Activated CD8-positive, alpha-beta T cell treated with anti-CD3 and anti-CD28 coated beads for 36 hours (primary cell): ENCODE measurements at regions not wholly inside any gene's neighbourhood (a gene's known extent, or its start where the extent isn't known, plus 50 kb on each side); places are given as distances from the start of the nearest gene placed in this dataset.

Experiments used
- ATAC-seq: fragments of 200-7000 bp; cut with Tn5 transposase; one replicate; pipeline ENCODE4 v1.10.0; 2021; ENCODE audit warnings: mild to moderate bottlenecking, moderate library complexity
- CTCF ChIA-PET: fragments of 350-600 bp; sonication (Branson Sonifier 250); formaldehyde crosslinking; loops from one replicate; lab custom pipeline; 2021; ENCODE audit warnings: antibody characterized with exemption; lab: Charles Lee
- POLR2A ChIA-PET: fragments of 350-600 bp; sonication (Branson Sonifier 250); formaldehyde crosslinking; loops from one replicate; lab custom pipeline; 2021; ENCODE audit warnings: antibody characterized with exemption; lab: Charles Lee
- DNase-seq: peaks from one replicate; pipeline ENCODE4 v3.0.0-alpha.2; 2020
- H3K27ac Mint-ChIP-seq: one replicate; pipeline ENCODE4 v1.8.0; 2021; ENCODE audit warnings: mild to moderate bottlenecking, mixed read lengths
- H3K27me3 Mint-ChIP-seq: one replicate; pipeline ENCODE4 v1.8.0; 2021; ENCODE audit warnings: mixed read lengths
- H3K36me3 Mint-ChIP-seq: one replicate; pipeline ENCODE4 v1.8.0; 2021; ENCODE audit warnings: low read depth, mixed read lengths
- H3K4me1 Mint-ChIP-seq: one replicate; pipeline ENCODE4 v1.8.0; 2021; ENCODE audit warnings: low read depth, mixed read lengths
- H3K4me3 Mint-ChIP-seq: one replicate; pipeline ENCODE4 v1.8.0; 2021; ENCODE audit warnings: mild to moderate bottlenecking, moderate library complexity, mixed read lengths
- H3K9me3 Mint-ChIP-seq: one replicate; pipeline ENCODE4 v1.8.0; 2021; ENCODE audit warnings: mixed read lengths
- CTCF ChIP-seq: fragments of 200-600 bp; IDR thresholded peaks from one replicate; pipeline ENCODE4 v1.8.0; 2022; ENCODE audit warnings: antibody characterized with exemption, mild to moderate bottlenecking
- intact Hi-C: fragments of 100-400 bp; cut with micrococcal nuclease; formaldehyde crosslinking; loops from one replicate; pipeline ENCODE4 v1.10.0; 2022

GRCh38 chr2:106026271-106027190 lies 167.6 kb downstream of the UXS1 start:
- H3K36me3 Mint-ChIP-seq, result no peaks in the 10 kb centered on the region
- intact Hi-C loops, result no loop called here
- H3K4me3 Mint-ChIP-seq, result no peak overlapping the region
- no peaks in the 10 kb centered on the region for H3K9me3 Mint-ChIP-seq
- H3K27me3 Mint-ChIP-seq, result no peaks in the 10 kb centered on the region
- no peak for ATAC-seq
- H3K4me1 Mint-ChIP-seq, result peaks cover 39% of the 10 kb centered on the region
- ChIA-PET POLR2A (no interaction called here), CTCF (no interaction called here)
- H3K27ac Mint-ChIP-seq, result no peak overlapping the region
- no peak for TF ChIP-seq CTCF
- no peak for DNase-seq

- DNase-seq, result no peak
- POLR2A ChIA-PET, result no interaction called here
- Mint-ChIP-seq H3K4me3 (no peak overlapping the region), H3K9me3 (no peaks in the 10 kb centered on the region), H3K4me1 (peaks cover 34% of the 10 kb centered on the region), H3K27me3 (no peaks in the 10 kb centered on the region), H3K36me3 (no peaks in the 10 kb centered on the region), H3K27ac (no peak overlapping the region)
- intact Hi-C loops, result no loop called here
- CTCF ChIA-PET, result no interaction called here
- TF ChIP-seq CTCF, result no peak
- ATAC-seq, result no peak
Measured at GRCh38 chr2:106025796-106026195, 168.3 kb downstream of the UXS1 start.

- Mint-ChIP-seq H3K27me3 (no peaks in the 10 kb centered on the region), H3K4me3 (no peak overlapping the region), H3K4me1 (peaks cover 19% of the 10 kb centered on the region), H3K9me3 (no peaks in the 10 kb centered on the region), H3K36me3 (no peaks in the 10 kb centered on the region), H3K27ac (no peak overlapping the region)
- DNase-seq (no peak), ATAC-seq (no peak)
- TF ChIP-seq CTCF, result no peak
- CTCF ChIA-PET, result interaction anchor here (1.7 kb wide), 1 partner anchor 10 kb away, joined by 3 read pairs; no protein-coding TSS in a partner anchor
- POLR2A ChIA-PET, result no interaction called here
- intact Hi-C loops, result no loop called here
Measured at GRCh38 chr2:106021662-106022028, 172.5 kb downstream of the UXS1 start.

GRCh38 chr2:106020821-106021661 lies 173.1 kb downstream of the UXS1 start:
- no peak for TF ChIP-seq CTCF
- Mint-ChIP-seq H3K36me3 (no peaks in the 10 kb centered on the region), H3K4me3 (no peak overlapping the region), H3K4me1 (peaks cover 13% of the 10 kb centered on the region), H3K27me3 (no peaks in the 10 kb centered on the region), H3K27ac (no peak overlapping the region), H3K9me3 (no peaks in the 10 kb centered on the region)
- no peak for DNase-seq
- POLR2A ChIA-PET, result no interaction called here
- ATAC-seq, result no peak
- intact Hi-C loops, result no loop called here
- CTCF ChIA-PET, result interaction anchor here (1.7 kb wide), 1 partner anchor 10 kb away, joined by 3 read pairs; no protein-coding TSS in a partner anchor

- POLR2A ChIA-PET, result no interaction called here
- TF ChIP-seq CTCF, result no peak
- H3K27ac Mint-ChIP-seq, result no peak overlapping the region
Measured at GRCh38 chr2:106020032-106020431, 174.1 kb downstream of the UXS1 start.

More at GRCh38 chr2:106020032-106020431, 174.1 kb downstream of the UXS1 start:
- ATAC-seq (no peak), DNase-seq (no peak)
- no peaks in the 10 kb centered on the region for H3K9me3 Mint-ChIP-seq
- H3K27me3 Mint-ChIP-seq, result no peaks in the 10 kb centered on the region
- H3K4me3 Mint-ChIP-seq, result no peak overlapping the region
- peaks cover 10% of the 10 kb centered on the region for H3K4me1 Mint-ChIP-seq
- H3K36me3 Mint-ChIP-seq, result no peaks in the 10 kb centered on the region
- intact Hi-C loops, result no loop called here
- CTCF ChIA-PET, result no interaction called here
